ENCODE measurements at regions not wholly inside any gene's neighbourhood (a gene's known extent, or its start where the extent isn't known, plus 50 kb on each side); places are given as distances from the start of the nearest gene placed in this dataset.

- no peak for TF ChIP-seq CTCF (IDR thresholded peaks at IDR 0.05; ENCODE audit: low read depth, low read length, poor library complexity, severe bottlenecking)
- TF ChIP-seq EZH2phosphoT487 (IDR thresholded peaks at IDR 0.05; ENCODE audit: borderline replicate concordance, low read length) = no peak
Observed at GRCh38 chr9:28064241-28064815, 491.0 kb upstream of the C9orf72 start.

All from DOHH2 (cell line).